Upper lobe of left lung (tissue), 4 donors: ENCODE measurements at regions not wholly inside any gene's neighbourhood (a gene's known extent, or its start where the extent isn't known, plus 50 kb on each side); places are given as distances from the start of the nearest gene placed in this dataset.

Experiments used
- CTCF ChIP-seq, 6 experiments: fragments of 450-650 bp in 4 of 6; fragments of 200-600 bp in 2 of 6; sonication (generic) in 2 of 6; IDR thresholded peaks; one replicate each; pipeline ENCODE4 v1.5.1; 2016 to 2019; ENCODE audit warnings: antibody characterized with exemption in 6 of 6
- EP300 ChIP-seq, 4 donors: sonication (generic); formaldehyde crosslinking; IDR thresholded peaks; one replicate each; pipeline ENCODE4 v1.5.1; 2017; ENCODE audit warnings: antibody characterized with exemption in 4 of 4, control low read depth in 2 of 4
- POLR2A ChIP-seq, 4 donors: fragments of 450-650 bp; IDR thresholded peaks; one replicate each; pipeline ENCODE4 v1.5.1; 2016 to 2017; ENCODE audit warnings: antibody characterized with exemption in 4 of 4, mild to moderate bottlenecking in 2 of 4
- POLR2AphosphoS5 ChIP-seq, 2 donors: sonication (generic); formaldehyde crosslinking; IDR thresholded peaks; one replicate each; pipeline ENCODE4 v1.5.1; 2017; ENCODE audit warnings: antibody characterized with exemption in 2 of 2

- no peak for TF ChIP-seq CTCF (IDR thresholded peaks at IDR 0.05)
- no peak for TF ChIP-seq POLR2AphosphoS5 (IDR thresholded peaks at IDR 0.05)
- no peak for TF ChIP-seq POLR2A (IDR thresholded peaks at IDR 0.05)
- TF ChIP-seq EP300 (IDR thresholded peaks at IDR 0.05), result no peak
These were observed 404.7 kb upstream of the UBE2E2 start for GRCh38 chr3:22798461-22798860.
